Caki2 (cell line): ENCODE measurements at regions not wholly inside any gene's neighbourhood (a gene's known extent, or its start where the extent isn't known, plus 50 kb on each side); places are given as distances from the start of the nearest gene placed in this dataset.
"Not testable (repeated sequence)": the region's sequence is repeated elsewhere in the genome, so short reads cannot be mapped to it uniquely, and the experiment has no call there.

Source experiments
- DNase-seq: peaks from one replicate; pipeline ENCODE4 v3.0.0-alpha.2; 2015; ENCODE audit warnings: low read depth
- in situ Hi-C: cut with HindIII; loops from 2 replicates; pipeline ENCODE4 v1.10.0; 2016; ENCODE audit warnings: low sequenced_read_pairs, low pct_unique_long_range_greater_than_20kb, mixed read lengths

DNA sequence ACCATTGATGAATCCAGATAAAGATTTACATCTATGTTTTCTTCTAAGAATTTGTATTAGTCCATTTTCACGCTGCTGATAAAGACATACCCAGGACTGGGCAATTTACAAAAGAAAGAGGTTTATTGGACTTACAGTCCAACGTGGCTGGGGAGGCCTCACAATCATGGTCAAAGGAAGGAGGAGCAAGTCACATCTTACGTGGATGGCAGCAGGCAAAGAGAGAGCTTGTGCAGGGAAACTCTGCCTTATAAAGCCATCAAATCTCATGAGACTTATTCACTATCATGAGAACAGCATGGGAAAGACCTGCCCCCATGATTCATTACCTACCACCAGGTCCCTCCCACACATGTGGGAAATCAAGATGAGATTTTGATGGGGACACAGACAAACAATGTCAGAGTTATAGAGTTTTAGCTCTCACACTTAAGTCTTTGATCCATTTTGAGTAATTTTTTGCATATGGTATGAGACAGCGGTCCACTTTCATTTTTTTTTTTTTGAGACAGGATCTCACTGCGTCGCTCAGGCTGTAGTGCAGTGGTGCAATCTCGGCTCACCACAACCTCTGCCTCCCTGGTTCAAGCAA is 53.5 kb upstream of the JADE2 start:
- in situ Hi-C loops, DNase-seq: not testable (repeated sequence)

DNA sequence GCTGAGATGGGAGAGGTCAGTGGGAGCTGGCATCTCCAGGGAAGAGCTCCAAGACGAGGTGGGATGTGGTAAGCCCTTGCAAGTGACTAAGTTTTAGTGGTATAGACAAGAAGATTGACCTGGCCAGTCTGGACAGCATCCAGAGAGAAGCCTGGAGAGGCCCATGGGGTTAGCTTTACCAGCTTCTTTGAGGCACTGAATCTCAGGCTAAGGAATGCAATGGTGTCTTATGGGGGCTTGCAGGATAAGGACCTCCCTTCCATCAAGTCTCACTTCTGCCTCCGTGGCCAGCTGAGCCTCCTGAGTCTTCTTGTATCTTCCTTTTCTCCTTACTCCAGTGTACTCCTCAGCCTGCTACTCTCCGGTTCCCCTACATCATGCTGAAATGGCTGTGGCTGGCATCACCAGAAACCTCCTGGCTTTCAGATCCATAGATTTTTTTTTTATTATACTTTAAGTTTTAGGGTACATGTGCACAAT is 56.5 kb upstream of the JADE2 start:
- in situ Hi-C loops, result no loop called here

DNA sequence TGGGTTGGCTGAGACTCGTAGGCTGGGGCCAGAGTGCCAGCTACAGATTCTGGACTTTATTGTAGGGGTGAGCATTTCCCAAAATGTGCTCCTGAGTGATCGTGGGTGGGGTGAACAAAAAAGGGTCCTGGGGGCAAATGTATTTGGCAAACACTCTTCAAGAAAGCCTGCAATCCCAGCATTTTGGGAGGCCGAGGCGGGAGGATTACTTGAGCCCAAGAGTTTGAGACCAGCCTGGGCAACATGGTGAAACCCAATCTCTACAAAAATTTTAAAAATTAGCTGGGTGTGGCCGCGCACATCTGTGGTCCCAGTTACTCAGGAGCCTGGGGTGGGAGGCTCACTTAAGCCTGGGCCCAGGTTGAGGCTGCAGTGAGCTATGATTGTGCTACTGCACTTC is 55.5 kb upstream of the CDKN2AIPNL start:
- DNase-seq, result no peak
- in situ Hi-C loops, result no loop called here

More for the DNA sequence above, 56.5 kb upstream of the JADE2 start:
- DNase-seq, result no peak

GRCh38 chr5:134466241-134467069 is 54.8 kb upstream of the CDKN2AIPNL start:
- in situ Hi-C loops, result no loop called here
- peak; percentile 92 for DNase-seq

DNA sequence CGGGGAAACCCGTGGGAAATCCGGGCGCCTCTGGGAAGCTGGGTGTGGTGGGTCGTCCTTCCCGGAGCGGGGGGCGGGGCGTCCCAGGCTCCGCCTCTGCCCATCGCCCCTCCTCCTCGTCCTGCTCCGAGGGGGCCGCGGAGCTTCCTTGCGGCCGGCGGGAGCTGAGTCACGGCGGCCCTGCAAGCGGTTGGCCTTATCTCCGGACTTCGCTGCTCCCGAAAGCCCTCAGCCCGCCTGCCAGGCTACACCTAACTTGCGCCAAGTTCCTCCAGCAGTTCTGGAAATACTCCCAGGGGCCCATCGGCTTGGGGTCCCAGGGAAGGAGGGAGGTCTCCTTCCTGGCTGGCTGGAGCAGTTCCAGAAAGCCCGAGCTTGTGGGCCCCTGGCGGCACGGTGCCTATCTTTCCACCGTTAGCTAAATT is 54.1 kb upstream of the CDKN2AIPNL start:
- in situ Hi-C loops, result no loop called here
- DNase-seq, result peak; percentile 93

GRCh38 chr5:134464988-134465815 is 53.5 kb upstream of the CDKN2AIPNL start:
- no peak for DNase-seq
- in situ Hi-C loops, result no loop called here

GRCh38 chr5:134463991-134464760 is 52.5 kb upstream of the CDKN2AIPNL start:
- in situ Hi-C loops, result no loop called here
- no peak for DNase-seq

DNA sequence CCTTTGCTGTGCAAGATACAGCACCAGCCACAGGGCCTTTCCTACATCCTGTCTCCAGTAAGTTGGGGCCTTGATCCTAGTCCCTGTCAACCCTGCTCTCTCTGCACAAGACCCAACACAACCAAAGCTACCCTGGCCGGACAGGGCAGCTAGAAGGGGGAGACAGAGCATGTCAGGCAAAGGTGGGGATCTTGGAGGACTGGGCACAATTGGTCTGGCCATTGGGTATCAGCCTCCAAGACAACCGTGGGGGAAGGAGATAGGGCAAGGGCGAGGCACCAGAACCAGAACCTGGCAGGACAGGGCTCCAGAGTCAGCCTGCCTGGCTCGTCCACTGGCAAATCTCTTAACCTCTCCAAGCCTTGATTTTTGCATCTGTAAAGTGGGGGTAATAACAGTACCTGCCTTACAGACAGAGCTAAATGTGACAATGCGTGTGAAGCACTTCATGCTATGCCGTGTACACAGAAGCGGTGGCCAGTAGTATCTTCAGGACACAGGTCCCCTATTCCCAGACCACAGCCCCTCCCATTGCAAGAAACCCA is 51.6 kb upstream of the CDKN2AIPNL start:
- in situ Hi-C loops, result no loop called here
- DNase-seq, result no peak

GRCh38 chr5:134462761-134463160 is 51.1 kb upstream of the CDKN2AIPNL start:
- no peak for DNase-seq
- in situ Hi-C loops, result no loop called here

GRCh38 chr5:134462047-134462575 is 50.4 kb upstream of the CDKN2AIPNL start:
- in situ Hi-C loops, result no loop called here
- no peak for DNase-seq
